ENCODE measurements at regions not wholly inside any gene's neighbourhood (a gene's known extent, or its start where the extent isn't known, plus 50 kb on each side); places are given as distances from the start of the nearest gene placed in this dataset.

GRCh38 chr12:76259106-76259505, 89.1 kb downstream of the BBS10 start:
- DNase-seq (ENCODE audit: low read depth), result no peak

- DNase-seq (ENCODE audit: low read depth), result no peak
These were observed 91.3 kb downstream of the BBS10 start for GRCh38 chr12:76256904-76257303.

GRCh38 chr12:76256321-76256720, 91.9 kb downstream of the BBS10 start:
- DNase-seq (ENCODE audit: low read depth), result no peak

DNA sequence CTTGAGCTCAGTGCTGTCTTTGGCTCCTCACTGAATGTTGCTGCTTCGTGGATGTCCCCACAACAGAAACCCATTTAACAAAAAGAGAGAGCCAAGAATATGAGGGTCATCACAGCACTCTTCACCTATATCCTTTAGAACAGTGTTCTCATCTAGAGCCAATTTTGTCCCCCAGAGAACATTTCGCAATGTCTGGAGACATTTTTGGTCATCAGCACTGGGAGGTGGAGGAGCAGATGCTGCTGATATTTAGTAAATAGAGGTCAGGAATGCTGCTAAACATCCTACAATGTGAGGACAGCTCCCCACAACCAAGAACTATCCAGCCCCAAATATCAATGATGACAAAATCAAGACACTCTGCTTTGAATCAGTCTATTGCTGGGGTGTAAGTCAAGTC, 92.5 kb downstream of the BBS10 start:
- no peak for DNase-seq (ENCODE audit: low read depth)

- DNase-seq (ENCODE audit: low read depth), result no peak
These were observed 92.9 kb downstream of the BBS10 start for GRCh38 chr12:76255281-76255680.

- no peak for DNase-seq (ENCODE audit: low read depth)
These were observed 96.2 kb downstream of the BBS10 start for GRCh38 chr12:76252031-76252430.

- no peak for DNase-seq (ENCODE audit: low read depth)
These were observed 98.0 kb downstream of the BBS10 start for GRCh38 chr12:76250256-76250655.

- no peak for DNase-seq (ENCODE audit: low read depth)
These were observed 98.7 kb downstream of the BBS10 start for GRCh38 chr12:76249501-76249900.

- DNase-seq (ENCODE audit: low read depth), result no peak
These were observed 100.2 kb downstream of the BBS10 start for GRCh38 chr12:76247992-76248391.

- no peak for DNase-seq (ENCODE audit: low read depth)
These were observed 101.1 kb downstream of the BBS10 start for GRCh38 chr12:76247026-76247646.

DNA sequence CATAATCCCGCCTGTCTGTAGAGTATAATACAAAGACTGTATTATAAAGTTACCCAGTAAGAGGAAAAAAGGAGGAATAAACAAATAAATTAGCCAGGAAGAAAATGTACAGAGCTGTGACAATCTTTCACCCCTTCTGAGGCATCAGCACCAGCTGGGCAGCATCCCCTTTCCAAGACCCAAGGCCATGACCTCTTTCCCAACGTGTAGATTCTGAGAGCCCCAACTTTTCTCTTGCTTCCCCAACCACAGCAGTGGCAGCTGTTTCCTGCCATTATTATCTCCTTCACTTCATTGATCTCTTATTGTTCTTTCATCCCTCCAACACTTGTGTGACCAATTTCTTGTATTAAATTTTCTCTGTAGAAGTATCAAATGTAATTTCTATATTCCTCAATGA, 101.6 kb downstream of the BBS10 start:
- DNase-seq (ENCODE audit: low read depth), result no peak

DNA sequence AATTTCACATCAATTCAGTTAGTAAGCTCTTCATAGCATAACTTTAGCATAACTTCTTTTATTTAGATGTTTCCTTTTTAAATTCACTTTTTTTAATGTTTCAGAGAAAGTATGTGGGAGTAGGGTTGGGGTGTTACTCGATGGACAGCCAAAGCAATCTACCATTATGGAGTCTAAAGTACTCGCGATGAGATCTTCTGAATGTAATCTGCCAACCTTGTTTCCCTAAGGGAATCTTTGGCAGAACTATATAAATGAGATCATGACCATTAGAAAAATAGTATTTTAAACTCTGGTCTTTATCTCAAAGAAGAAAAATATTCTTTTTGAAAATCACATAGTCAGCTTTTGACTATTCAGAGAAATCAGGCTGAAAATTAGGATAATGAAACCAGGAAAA, 103.9 kb downstream of the BBS10 start:
- no peak for DNase-seq (ENCODE audit: low read depth)

DNA sequence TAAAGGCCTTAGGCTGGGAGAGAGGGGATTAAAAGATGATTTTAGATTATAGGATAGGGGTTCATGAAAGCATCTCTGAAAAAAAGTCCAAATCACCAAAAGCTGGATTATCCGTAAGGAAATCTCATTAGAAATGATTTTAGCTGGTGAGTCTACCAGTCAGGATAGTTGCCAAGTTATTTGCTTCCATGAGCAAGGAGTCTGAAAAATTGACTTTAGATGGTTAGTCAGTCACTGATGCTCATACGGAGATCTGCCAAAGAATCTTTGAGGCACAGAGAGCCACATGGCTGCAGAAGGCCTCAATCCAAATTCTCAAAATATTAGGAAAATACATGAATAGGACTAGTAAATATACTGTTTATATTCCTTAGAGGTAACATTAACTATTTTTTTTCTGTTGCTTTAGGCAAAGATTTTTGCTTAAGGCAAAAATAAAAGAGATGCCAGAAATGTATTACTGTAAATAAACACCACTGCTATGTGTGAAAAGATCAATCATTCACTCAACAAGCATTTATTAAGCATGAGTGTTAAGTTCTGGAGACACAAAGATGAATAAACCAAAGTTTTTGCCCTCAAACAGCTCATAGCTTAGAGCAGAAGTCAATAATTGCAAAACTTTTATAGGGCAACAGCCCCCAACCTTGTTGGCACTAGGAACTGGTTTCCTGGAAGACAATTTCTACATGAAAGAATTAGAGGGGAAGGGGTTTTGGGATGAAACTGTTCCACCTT, 105.2 kb downstream of the BBS10 start:
- DNase-seq (ENCODE audit: low read depth), result no peak

- no peak for DNase-seq (ENCODE audit: low read depth)
These were observed 106.8 kb downstream of the BBS10 start for GRCh38 chr12:76241371-76241770.

DNA sequence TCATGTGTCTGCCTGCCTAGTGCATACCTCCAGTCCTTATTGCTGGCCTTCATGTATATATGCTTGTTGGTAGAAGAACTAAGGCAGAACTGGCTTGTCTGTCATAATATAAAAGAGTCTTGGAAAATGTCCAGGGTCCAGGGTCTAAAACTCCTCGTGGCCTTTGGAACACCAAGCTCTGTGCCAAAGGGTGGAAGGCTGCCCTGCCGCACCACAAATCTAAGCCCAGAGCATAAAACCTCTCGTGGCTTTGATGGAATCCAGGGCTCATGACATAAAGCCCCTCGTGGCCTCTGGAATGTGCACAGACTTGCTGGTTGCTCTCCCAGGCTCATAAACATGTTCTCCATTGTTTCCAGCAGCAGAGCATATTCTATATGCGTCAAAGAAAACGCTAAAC, 107.9 kb downstream of the BBS10 start:
- no peak for DNase-seq (ENCODE audit: low read depth)

GRCh38 chr12:76238688-76239087, 109.5 kb downstream of the BBS10 start:
- DNase-seq (ENCODE audit: low read depth), result no peak

- DNase-seq (ENCODE audit: low read depth), result no peak
These were observed 111.0 kb downstream of the BBS10 start for GRCh38 chr12:76237086-76237701.

GRCh38 chr12:76236640-76237039, 111.6 kb downstream of the BBS10 start:
- no peak for DNase-seq (ENCODE audit: low read depth)

DNA sequence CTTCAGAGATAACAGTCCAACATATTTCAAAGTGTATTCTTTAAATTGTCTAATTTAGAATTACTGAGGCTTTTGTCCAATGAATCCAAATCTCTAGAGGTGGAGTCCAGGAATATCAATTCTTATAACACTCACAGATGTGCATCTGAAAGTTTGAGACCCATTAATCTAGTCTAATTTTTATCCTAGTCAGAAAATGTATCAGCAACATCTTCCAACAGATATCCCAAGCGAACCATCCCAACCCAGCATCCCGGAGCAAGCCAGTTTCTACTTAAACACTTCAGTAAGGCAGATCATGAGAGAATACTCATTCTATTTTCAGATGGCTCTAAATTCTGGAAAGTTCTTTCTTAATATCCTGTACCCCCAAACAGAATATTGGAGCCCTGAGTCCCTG, 113.5 kb downstream of the BBS10 start:
- no peak for DNase-seq (ENCODE audit: low read depth)

DNA sequence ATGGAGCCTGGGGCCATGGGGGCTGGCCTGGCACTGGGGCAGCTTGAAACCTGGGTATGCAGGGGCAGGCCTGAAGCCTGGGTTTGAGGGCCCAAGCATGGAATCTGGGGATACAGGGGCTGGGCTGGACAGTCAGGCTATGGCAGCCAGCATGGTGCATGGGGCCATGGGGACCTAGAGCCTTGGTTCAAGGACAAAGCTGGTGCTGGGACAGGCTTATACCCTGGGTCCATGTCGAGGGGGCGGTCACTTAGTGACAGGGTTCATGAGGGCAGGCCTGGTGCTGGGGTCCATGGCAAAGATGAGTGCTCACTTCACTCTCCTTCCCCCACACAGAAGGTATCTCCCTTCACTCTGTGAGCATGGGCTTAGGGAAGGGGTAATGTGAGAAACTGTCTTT, 116.2 kb downstream of the BBS10 start:
- no peak for DNase-seq (ENCODE audit: low read depth)

GRCh38 chr12:76226956-76227355, 121.3 kb downstream of the BBS10 start:
- no peak for DNase-seq (ENCODE audit: low read depth)

DNA sequence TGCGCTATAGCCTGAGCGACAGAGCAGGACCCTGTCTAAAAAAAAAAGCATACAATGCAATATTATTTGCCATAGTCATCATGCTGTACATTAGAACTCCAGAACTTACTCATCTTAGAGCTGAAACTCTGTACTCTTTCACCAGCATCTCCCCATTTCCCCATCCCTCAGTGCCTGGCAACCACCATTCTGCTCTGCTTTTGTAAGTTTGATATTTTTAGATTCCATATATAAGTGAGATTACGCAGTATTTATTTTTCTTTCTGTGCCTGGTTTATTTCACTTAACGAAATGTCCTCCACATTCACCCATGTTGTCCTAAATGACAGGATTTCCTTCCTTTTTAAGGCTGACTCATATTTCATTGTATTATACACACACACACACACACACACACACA, 121.8 kb downstream of the BBS10 start:
- no peak for DNase-seq (ENCODE audit: low read depth)

DNA sequence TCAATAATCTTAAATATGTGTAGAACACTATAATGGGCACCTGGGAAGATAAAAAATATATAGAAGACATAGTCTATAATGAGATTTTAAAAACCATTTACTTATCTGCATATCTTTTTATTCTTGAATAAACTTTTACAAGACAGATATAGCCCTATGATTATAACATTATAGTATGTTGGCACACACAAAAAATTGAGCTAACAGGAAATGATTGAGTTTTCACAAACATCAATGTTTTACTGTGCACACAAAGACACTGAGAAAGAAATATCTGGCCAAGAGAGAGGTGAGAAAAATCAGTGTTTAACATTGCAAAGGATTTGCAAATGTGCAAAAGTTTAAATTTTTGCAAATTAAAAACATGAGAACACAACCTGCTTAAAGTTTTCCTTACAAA, 124.3 kb downstream of the BBS10 start:
- DNase-seq (ENCODE audit: low read depth), result no peak

- no peak for DNase-seq (ENCODE audit: low read depth)
These were observed 127.2 kb downstream of the BBS10 start for GRCh38 chr12:76220980-76221379.

All from HS-5 (cell line).